B cell (primary cell): ENCODE measurements at regions not wholly inside any gene's neighbourhood (a gene's known extent, or its start where the extent isn't known, plus 50 kb on each side); places are given as distances from the start of the nearest gene placed in this dataset.

Experiments used
- ATAC-seq: fragments of 200-7000 bp; cut with Tn5 transposase; one replicate; pipeline ENCODE4 v1.10.0; 2021; ENCODE audit warnings: low read depth, mild to moderate bottlenecking, moderate number of reproducible peaks, moderate library complexity
- CTCF ChIA-PET: fragments of 350-600 bp; sonication (Branson Sonifier 250); formaldehyde crosslinking; loops from one replicate; lab custom pipeline; 2021; ENCODE audit warnings: antibody characterized with exemption, inconsistent platforms; lab: Charles Lee
- POLR2A ChIA-PET: fragments of 350-600 bp; sonication (Branson Sonifier 250); formaldehyde crosslinking; loops from one replicate; lab custom pipeline; 2021; ENCODE audit warnings: antibody characterized with exemption; lab: Charles Lee
- DNase-seq: peaks from one replicate; pipeline ENCODE4 v3.0.0; 2013
- H2AFZ ChIP-seq: 2 replicates; pipeline ENCODE4 v1.6.1; 2012; ENCODE audit warnings: mild to moderate bottlenecking, low read depth, low read length; ENCODE audit not compliant: insufficient read depth, poor library complexity, severe bottlenecking
- H3K27ac ChIP-seq, 2 donors: 1 replicate in 1 of 2; 2 replicates in 1 of 2; pipeline ENCODE4 v1.5.1; 2012 to 2013; ENCODE audit warnings: low read length in 2 of 2, mild to moderate bottlenecking in 2 of 2, moderate library complexity in 1 of 2
- H3K27me3 ChIP-seq, 4 experiments: fragments of 200-600 bp in 1 of 4; sonication (generic) in 1 of 4; replicated peaks in 1 of 4; 1 replicate in 2 of 4; 2 replicates in 2 of 4; pipeline versions ENCODE4 v1.6.1 to v1.7.0; 2013 to 2016; ENCODE audit warnings: low read length in 3 of 4, mild to moderate bottlenecking in 2 of 4, mixed read lengths in 1 of 4, moderate library complexity in 1 of 4; ENCODE audit not compliant: insufficient read depth in 4 of 4, control insufficient read depth in 3 of 4; ENCODE audit errors: control extremely low read depth in 1 of 4
- H3K36me3 ChIP-seq, 2 experiments: replicated peaks in 1 of 2; 1 replicate in 1 of 2; 2 replicates in 1 of 2; pipeline versions ENCODE4 v1.6.1 to v1.7.1; 2013; ENCODE audit warnings: low read length in 1 of 2; ENCODE audit not compliant: insufficient read depth in 2 of 2, control insufficient read depth in 1 of 2; ENCODE audit errors: control extremely low read depth in 1 of 2, extremely low read depth in 1 of 2
- H3K4me1 ChIP-seq, 2 donors: fragments of 200-600 bp in 1 of 2; sonication (generic) in 1 of 2; 1 replicate in 1 of 2; 2 replicates in 1 of 2; pipeline versions ENCODE4 v1.5.1 to v1.6.1; 2013 to 2017; ENCODE audit warnings: low read length in 2 of 2; ENCODE audit not compliant: control insufficient read depth in 2 of 2, insufficient read depth in 2 of 2
- H3K4me2 ChIP-seq: replicated peaks from 2 replicates; pipeline ENCODE3; 2012; ENCODE audit warnings: mild to moderate bottlenecking, low read depth, low read length; ENCODE audit not compliant: poor library complexity, severe bottlenecking
- H3K4me3 ChIP-seq, 5 experiments: fragments of 200-600 bp in 1 of 5; sonication (generic) in 1 of 5; 1 replicate in 3 of 5; 2 replicates in 2 of 5; pipeline versions ENCODE4 v1.5.1 to v1.7.0; 2011 to 2016; ENCODE audit warnings: low read length in 4 of 5, mild to moderate bottlenecking in 4 of 5, low read depth in 2 of 5, control low read depth in 1 of 5, moderate library complexity in 1 of 5; ENCODE audit not compliant: insufficient read depth in 1 of 5; ENCODE audit errors: control extremely low read depth in 1 of 5, extremely low read depth in 1 of 5
- H3K79me2 ChIP-seq: fragments of 200-600 bp; sonication (generic); one replicate; pipeline ENCODE4 v1.6.0; 2016; ENCODE audit warnings: low read length; ENCODE audit not compliant: control insufficient read depth, insufficient read depth
- H3K9ac ChIP-seq: fragments of 200-600 bp; sonication (generic); 2 replicates; pipeline ENCODE4 v1.6.1; 2017; ENCODE audit warnings: mild to moderate bottlenecking, low read length, moderate library complexity
- H3K9me3 ChIP-seq, 3 donors: one replicate each; pipeline versions ENCODE4 v1.6.1 to v1.7.1; 2013; ENCODE audit warnings: low read length in 2 of 3; ENCODE audit not compliant: control insufficient read depth in 2 of 3, insufficient read depth in 1 of 3; ENCODE audit errors: control extremely low read depth in 1 of 3
- H4K20me1 ChIP-seq: 2 replicates; pipeline ENCODE4 v1.6.0; 2012; ENCODE audit warnings: mild to moderate bottlenecking, low read length; ENCODE audit not compliant: insufficient read depth, control insufficient read depth, poor library complexity, severe bottlenecking
- H3K27ac Mint-ChIP-seq: one replicate; pipeline ENCODE4 v1.8.0; 2021; ENCODE audit warnings: mixed read lengths
- H3K27me3 Mint-ChIP-seq: one replicate; pipeline ENCODE4 v1.8.0; 2021; ENCODE audit warnings: mixed read lengths
- H3K4me1 Mint-ChIP-seq: one replicate; pipeline ENCODE4 v1.8.0; 2021; ENCODE audit warnings: mixed read lengths
- H3K4me3 Mint-ChIP-seq: one replicate; pipeline ENCODE4 v1.8.0; 2021; ENCODE audit warnings: mixed read lengths
- H3K9me3 Mint-ChIP-seq: one replicate; pipeline ENCODE4 v1.8.0; 2022; ENCODE audit warnings: mixed read lengths; ENCODE audit not compliant: insufficient read depth
- CTCF ChIP-seq: fragments of 200-600 bp; IDR thresholded peaks from one replicate; pipeline ENCODE4 v1.8.0; 2022; ENCODE audit warnings: antibody characterized with exemption, mild to moderate bottlenecking
- EZH2 ChIP-seq: IDR thresholded peaks from 2 replicates; pipeline ENCODE4 v1.6.1; 2012; ENCODE audit warnings: borderline replicate concordance, low read depth, mild to moderate bottlenecking, moderate library complexity, low read length; ENCODE audit not compliant: insufficient read depth, poor library complexity, severe bottlenecking
- WGBS: methylation state at CpG from one replicate; pipeline ENCODE4 v1.1.5; 2013; ENCODE audit warnings: missing lambda C conversion rate; ENCODE audit not compliant: insufficient coverage; 5-methylcytosine and 5-hydroxymethylcytosine counted together
- intact Hi-C: fragments of 100-400 bp; cut with micrococcal nuclease; formaldehyde crosslinking; loops from one replicate; pipeline ENCODE4 v1.10.0; 2022

GRCh38 chr5:1934801-1935429, 52.2 kb upstream of the IRX4 start:
- Histone ChIP-seq H3K9ac (no peak overlapping the region), H3K27me3 (peaks cover 0 to 30% (median 5%) of the 10 kb centered on the region in 4 experiments), H3K4me1 (peaks cover 2 to 13% of the 10 kb centered on the region in 2 donors), H3K4me2 (no peak overlapping the region), H3K36me3 (no peaks in the 10 kb centered on the region), H3K27ac (no peak overlapping the region), H2AFZ (no peak overlapping the region), H3K4me3 (no peak overlapping the region), H3K79me2 (no peaks in the 10 kb centered on the region), H4K20me1 (no peaks in the 10 kb centered on the region), H3K9me3 (peaks cover 0 to 4% (median 0%) of the 10 kb centered on the region in 3 donors)
- TF ChIP-seq EZH2: no peak
- TF ChIP-seq CTCF: no peak
- Mint-ChIP-seq H3K9me3 (no peaks in the 10 kb centered on the region), H3K27me3 (peaks cover 22% of the 10 kb centered on the region), H3K27ac (no peak overlapping the region), H3K4me3 (no peak overlapping the region), H3K4me1 (peaks cover 4% of the 10 kb centered on the region)
- ChIA-PET POLR2A (no interaction called here), CTCF (no interaction called here)
- 90% methylated on average over 16 of the region's 20 CpGs for WGBS
- no peak for DNase-seq
- ATAC-seq: no peak
- intact Hi-C loops: no loop called here

GRCh38 chr5:1934056-1934394, 51.3 kb upstream of the IRX4 start:
- H3K36me3 ChIP-seq: no peaks in the 10 kb centered on the region
- DNase-seq: no peak
- Mint-ChIP-seq H3K27ac (no peak overlapping the region), H3K27me3 (peaks cover 22% of the 10 kb centered on the region), H3K4me1 (peaks cover 4% of the 10 kb centered on the region), H3K9me3 (no peaks in the 10 kb centered on the region), H3K4me3 (no peak overlapping the region)
- CTCF ChIA-PET: no interaction called here
- no peak overlapping the region for H3K9ac ChIP-seq
- ATAC-seq: no peak
- no peak overlapping the region for H3K4me2 ChIP-seq
- peaks cover 4 to 15% of the 10 kb centered on the region in 2 donors for H3K4me1 ChIP-seq
- H3K79me2 ChIP-seq: no peaks in the 10 kb centered on the region
- no peak overlapping the region for H2AFZ ChIP-seq
- 83% methylated on average over 7 of the region's 9 CpGs for WGBS
- H3K27me3 ChIP-seq: peaks cover 0 to 39% (median 11%) of the 10 kb centered on the region in 4 experiments
- intact Hi-C loops: no loop called here
- no peak overlapping the region for H3K4me3 ChIP-seq
- peaks cover 0 to 4% (median 0%) of the 10 kb centered on the region in 3 donors for H3K9me3 ChIP-seq
- TF ChIP-seq EZH2 (no peak), CTCF (no peak)
- POLR2A ChIA-PET: no interaction called here
- H4K20me1 ChIP-seq: no peaks in the 10 kb centered on the region
- H3K27ac ChIP-seq: no peak overlapping the region
